Stimulated activated effector memory CD8-positive, alpha-beta T cell treated with anti-CD3 and anti-CD28 coated beads, Interleukin-12 subunit alpha, Interleukin-12 subunit beta, amount 100 ng/mL, for 72 hours (primary cell): ENCODE measurements at regions not wholly inside any gene's neighbourhood (a gene's known extent, or its start where the extent isn't known, plus 50 kb on each side); places are given as distances from the start of the nearest gene placed in this dataset.
"Not testable (repeated sequence)": the region's sequence is repeated elsewhere in the genome, so short reads cannot be mapped to it uniquely, and the experiment has no call there.

ENCODE experiments used
- ATAC-seq: fragments of 150-1000 bp; cut with Tn5 transposase; 2 replicates; pipeline ENCODE4 v1.10.0; 2021
- DNase-seq, 2 donors: peaks; one replicate each; pipeline ENCODE4 v3.0.0; 2021 to 2022; ENCODE audit warnings: low spot score in 2 of 2
- H3K27ac Mint-ChIP-seq: one replicate; pipeline ENCODE4 v1.8.0; 2022; ENCODE audit warnings: mild to moderate bottlenecking, mixed read lengths
- H3K36me3 Mint-ChIP-seq: one replicate; pipeline ENCODE4 v1.8.0; 2022; ENCODE audit warnings: mild to moderate bottlenecking, mixed read lengths
- H3K4me1 Mint-ChIP-seq: one replicate; pipeline ENCODE4 v1.8.0; 2022; ENCODE audit warnings: mixed read lengths
- H3K4me3 Mint-ChIP-seq: one replicate; pipeline ENCODE4 v1.8.0; 2022; ENCODE audit warnings: mild to moderate bottlenecking, mixed read lengths
- H3K9me3 Mint-ChIP-seq: one replicate; pipeline ENCODE4 v1.8.0; 2022; ENCODE audit warnings: mixed read lengths

DNA sequence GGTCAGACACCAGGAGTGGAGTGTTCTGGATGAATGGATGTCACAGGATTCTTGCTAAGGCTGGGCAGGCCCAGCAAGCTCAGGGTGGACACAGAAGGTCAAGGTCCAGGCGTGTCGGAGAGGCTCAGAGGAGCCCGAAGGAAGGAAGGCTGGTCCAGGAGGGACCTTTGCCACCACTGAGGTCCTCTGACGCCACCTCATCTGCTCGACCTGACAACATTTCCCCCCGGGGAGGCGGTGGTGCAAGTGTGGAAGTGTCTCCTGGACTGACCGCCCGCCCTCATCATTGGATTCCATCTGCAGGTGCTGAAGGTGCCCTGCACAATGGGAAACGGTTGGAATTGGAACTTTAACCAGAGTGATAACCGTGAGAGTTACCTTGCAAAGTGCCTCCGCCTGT is 124.6 kb downstream of the RTP5 start:
- no peak for ATAC-seq

DNA sequence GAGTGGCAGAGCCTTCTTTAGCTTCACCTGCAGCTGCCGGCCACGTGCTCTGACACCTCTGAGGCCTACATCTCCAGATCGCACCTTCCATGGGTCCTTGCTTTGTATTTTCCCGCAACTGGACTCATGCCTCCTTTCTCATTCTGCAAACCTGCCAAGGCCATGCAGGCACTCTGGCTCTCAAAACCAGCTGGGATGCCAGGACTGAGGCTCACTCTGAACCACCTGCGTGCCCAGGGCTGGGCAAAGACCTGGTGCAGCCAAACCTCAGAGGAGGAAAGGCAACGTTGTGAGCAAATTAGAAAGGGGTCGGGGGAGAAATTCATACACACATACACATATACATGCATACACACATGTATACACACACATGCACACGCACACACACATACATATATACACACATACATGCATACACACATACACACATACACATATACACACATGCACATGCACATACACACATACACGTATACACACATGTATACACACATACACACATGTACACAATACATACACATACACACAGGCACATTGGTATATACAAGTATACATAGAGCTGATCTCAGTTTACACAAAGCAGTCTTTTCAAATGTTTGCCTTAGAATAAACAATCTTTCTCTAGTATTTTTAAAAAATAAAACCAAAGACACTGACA is 125.2 kb downstream of the RTP5 start:
- ATAC-seq (no peak), DNase-seq (no peak)
- no peaks in the 10 kb centered on the region for H3K4me1 Mint-ChIP-seq
- H3K36me3 Mint-ChIP-seq, result no peaks in the 10 kb centered on the region
- no peaks in the 10 kb centered on the region for H3K9me3 Mint-ChIP-seq
- H3K27ac Mint-ChIP-seq, result no peak overlapping the region
- H3K4me3 Mint-ChIP-seq, result no peak overlapping the region

More for the DNA sequence above, 124.6 kb downstream of the RTP5 start:
- H3K27ac Mint-ChIP-seq, result no peak overlapping the region
- H3K4me1 Mint-ChIP-seq, result no peaks in the 10 kb centered on the region
- DNase-seq, result no peak
- no peaks in the 10 kb centered on the region for H3K9me3 Mint-ChIP-seq
- H3K4me3 Mint-ChIP-seq, result no peak overlapping the region
- H3K36me3 Mint-ChIP-seq, result no peaks in the 10 kb centered on the region

DNA sequence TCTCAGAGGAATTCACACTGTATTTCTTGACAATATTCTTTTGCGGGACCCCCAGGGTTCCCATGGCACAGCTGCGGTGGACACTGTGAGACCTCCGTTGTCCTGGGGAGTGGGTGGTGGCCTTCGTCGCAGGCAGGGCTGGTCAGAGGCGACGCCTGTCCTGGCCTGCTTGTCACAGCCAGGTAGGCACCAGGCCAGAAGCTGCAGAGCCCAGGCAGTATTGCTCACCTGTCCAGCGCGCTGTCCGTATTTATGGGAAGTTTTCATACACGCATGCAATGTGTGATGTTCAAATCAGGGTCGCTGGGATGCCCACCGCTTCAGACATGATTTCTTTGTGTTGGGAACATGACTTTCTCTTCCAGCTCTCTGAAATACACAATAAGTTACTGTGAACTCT is 126.6 kb downstream of the RTP5 start:
- Mint-ChIP-seq H3K9me3 (no peaks in the 10 kb centered on the region), H3K27ac (no peak overlapping the region), H3K36me3 (no peaks in the 10 kb centered on the region), H3K4me1 (no peaks in the 10 kb centered on the region), H3K4me3 (no peak overlapping the region)
- ATAC-seq (no peak), DNase-seq (no peak)

DNA sequence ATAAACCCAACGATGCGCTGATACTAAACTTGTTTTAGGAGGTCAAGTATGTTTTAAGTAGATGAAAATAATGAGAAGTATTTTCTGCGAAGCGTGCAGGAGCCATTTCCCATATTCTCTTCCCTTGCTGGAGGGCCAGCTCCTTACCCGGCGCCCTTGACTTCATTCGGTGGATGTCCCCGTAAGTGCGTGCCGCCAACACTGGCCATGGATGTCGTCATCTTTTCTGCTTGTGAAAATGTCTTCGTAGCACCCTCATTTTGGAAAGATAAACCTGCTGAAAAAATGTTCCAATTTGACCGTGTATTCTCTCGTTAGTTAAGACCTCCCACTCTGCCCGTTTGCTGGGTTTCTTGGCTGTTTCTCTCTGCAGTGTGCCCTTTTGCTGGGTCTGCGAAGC is 127.5 kb downstream of the RTP5 start:
- no peak for DNase-seq
- ATAC-seq, result no peak
- H3K4me3 Mint-ChIP-seq, result no peak overlapping the region
- H3K36me3 Mint-ChIP-seq, result no peaks in the 10 kb centered on the region
- H3K4me1 Mint-ChIP-seq, result no peaks in the 10 kb centered on the region
- H3K27ac Mint-ChIP-seq, result no peak overlapping the region
- H3K9me3 Mint-ChIP-seq, result no peaks in the 10 kb centered on the region

DNA sequence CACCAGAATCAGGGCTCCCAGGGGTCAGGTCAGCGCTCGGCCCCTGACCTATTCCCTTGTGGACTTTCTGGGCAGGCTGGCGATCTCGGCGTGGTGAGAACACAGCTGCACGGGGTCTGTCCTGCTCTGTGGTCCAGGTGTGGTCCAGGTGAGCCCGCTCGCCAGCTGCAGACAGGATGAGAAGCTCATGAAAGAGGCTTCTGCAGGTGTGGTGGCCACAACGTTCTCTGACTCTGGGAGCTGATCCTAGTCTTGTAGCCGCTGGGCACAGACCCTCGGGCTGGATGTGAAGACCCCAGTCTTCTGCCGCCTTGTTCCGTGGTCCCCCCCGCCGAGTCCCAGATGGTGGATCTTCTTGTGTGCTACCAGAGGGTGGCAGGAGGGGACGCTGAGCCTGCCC is 129.7 kb downstream of the RTP5 start:
- Mint-ChIP-seq H3K36me3 (no peaks in the 10 kb centered on the region), H3K9me3 (no peaks in the 10 kb centered on the region), H3K4me3 (no peak overlapping the region), H3K4me1 (peaks cover 6% of the 10 kb centered on the region), H3K27ac (no peak overlapping the region)
- ATAC-seq (no peak), DNase-seq (no peak)

DNA sequence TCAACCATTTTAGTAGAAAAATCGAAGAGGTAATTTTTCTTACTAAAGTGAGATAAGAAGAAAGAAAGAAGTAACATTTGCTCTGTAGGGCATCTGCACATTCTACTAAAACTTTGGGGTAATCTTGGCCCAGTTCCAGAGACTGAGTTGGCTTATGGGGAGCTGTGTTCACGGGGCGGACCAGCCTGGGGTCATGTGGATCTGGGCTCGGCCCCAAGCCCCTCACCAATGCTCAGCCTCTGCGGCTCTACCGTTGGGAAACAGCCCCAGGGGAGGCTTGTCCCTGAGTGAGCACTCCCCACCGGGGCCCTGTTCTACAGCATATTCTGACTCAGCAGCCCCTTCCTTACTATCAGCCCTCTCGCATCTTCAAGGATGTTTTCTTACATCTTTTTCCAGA is 132.3 kb downstream of the RTP5 start:
- Mint-ChIP-seq H3K4me3 (no peak overlapping the region), H3K4me1 (peaks cover 6% of the 10 kb centered on the region)
- no peak for DNase-seq

DNA sequence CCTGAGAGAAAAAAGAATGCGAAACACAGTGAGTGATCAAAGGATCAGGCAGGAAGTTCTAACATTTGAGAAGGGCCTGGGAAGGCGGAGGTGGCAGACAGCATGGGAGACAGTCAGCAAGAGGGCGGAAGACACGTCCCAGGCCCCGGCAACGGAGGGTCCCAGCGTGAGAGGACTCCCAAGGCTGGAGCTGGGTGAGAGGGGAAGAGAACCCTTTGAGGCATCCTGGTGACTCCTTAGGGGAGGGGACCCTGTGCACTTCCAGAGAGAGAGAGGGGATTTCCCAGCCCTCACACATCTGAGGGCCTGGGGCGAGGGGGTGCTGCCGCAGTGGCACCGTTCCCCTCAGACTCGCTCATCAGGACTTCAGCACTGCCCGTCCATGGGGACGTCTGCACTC is 133.4 kb downstream of the RTP5 start:
- no peaks in the 10 kb centered on the region for H3K36me3 Mint-ChIP-seq
- no peak overlapping the region for H3K27ac Mint-ChIP-seq
- ATAC-seq (no peak), DNase-seq (no peak)
- H3K4me3 Mint-ChIP-seq, result no peak overlapping the region
- peaks cover 6% of the 10 kb centered on the region for H3K4me1 Mint-ChIP-seq
- no peaks in the 10 kb centered on the region for H3K9me3 Mint-ChIP-seq

More for the DNA sequence above, 132.3 kb downstream of the RTP5 start:
- ATAC-seq, result no peak
- Mint-ChIP-seq H3K27ac (no peak overlapping the region), H3K9me3 (no peaks in the 10 kb centered on the region), H3K36me3 (no peaks in the 10 kb centered on the region)

DNA sequence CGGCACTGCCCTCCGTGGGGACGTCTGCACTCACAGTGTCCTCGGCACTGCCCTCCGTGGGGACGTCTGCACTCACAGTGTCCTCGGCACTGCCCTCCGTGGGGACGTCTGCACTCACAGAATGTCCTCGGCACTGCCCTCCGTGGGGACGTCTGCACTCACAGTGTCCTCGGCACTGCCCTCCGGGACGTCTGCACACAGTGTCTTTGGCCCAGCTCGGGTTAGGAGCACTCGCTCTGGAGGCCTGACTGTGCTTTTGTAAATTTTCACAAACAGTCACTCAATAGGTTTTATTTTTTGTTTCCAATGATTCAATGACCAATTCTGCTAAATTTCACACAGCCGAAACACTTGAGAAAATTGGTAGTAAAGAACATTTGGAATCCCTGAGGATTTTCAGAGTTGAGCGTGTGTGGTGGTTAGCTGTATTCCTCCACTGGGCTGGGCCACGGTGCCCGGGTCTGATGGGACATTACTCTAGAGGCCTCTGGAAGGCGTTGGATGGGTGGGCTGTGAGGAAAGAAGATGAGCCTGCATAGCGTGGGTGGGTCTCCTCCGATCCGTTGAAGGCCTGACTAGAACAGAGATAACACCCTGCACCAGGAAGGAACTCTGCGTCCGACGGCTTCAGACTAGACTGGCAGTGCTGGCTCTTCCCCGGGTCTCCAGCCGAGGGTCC is 134.8 kb downstream of the RTP5 start:
- H3K36me3 Mint-ChIP-seq, result no peaks in the 10 kb centered on the region
- peaks cover 6% of the 10 kb centered on the region for H3K4me1 Mint-ChIP-seq
- DNase-seq, result no peak
- no peak overlapping the region for H3K27ac Mint-ChIP-seq
- no peak overlapping the region for H3K4me3 Mint-ChIP-seq
- no peaks in the 10 kb centered on the region for H3K9me3 Mint-ChIP-seq
- ATAC-seq, result no peak

DNA sequence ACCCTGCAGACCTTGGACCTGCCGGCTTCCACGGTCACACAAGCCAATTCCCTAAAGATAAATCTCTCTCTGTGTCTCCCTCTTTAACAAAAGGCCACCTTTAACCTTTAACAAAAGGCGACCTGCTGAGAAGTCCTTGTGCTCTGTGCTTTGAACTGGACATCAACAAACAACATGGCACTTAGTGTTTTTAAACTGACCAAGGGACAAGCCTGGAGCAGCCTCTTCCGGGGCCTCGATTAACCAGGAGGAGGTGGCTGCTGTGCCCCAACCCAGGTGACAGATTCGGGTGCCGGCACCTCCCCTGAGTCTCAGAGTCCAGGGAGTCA is 135.3 kb downstream of the RTP5 start:
- Mint-ChIP-seq H3K9me3 (no peaks in the 10 kb centered on the region), H3K4me3 (no peak overlapping the region), H3K27ac (no peak overlapping the region), H3K4me1 (peaks cover 6% of the 10 kb centered on the region), H3K36me3 (no peaks in the 10 kb centered on the region)
- no peak for DNase-seq
- ATAC-seq, result no peak

DNA sequence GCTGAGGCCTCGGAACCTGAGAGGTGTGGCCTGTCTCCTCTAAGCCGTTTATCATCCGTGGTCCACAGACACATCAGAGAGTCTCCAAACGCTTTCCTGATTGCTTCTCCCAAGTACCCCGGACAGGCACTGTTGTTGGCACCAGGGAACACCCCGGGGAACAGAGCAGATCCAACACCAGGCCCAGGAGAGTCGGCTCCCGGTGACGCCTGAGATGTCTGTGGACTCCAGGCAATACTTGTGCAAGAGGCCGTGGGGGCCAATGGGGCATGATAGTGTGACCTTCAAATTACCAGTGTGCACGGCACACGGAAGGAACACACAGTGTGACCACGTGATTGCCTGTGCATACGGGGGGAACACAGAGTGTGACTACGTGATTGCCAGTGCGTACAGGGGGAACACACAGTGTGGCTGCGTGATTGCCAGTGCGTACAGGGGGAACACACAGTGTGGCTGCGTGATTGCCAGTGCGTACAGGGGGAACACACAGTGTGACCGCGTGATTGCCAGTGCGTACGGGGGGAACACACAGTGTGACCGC is 136.6 kb downstream of the RTP5 start:
- Mint-ChIP-seq H3K4me1 (peaks cover 15% of the 10 kb centered on the region), H3K27ac (peak overlapping the region; percentile 43)
- DNase-seq, ATAC-seq, H3K9me3 Mint-ChIP-seq, H3K36me3 Mint-ChIP-seq, H3K4me3 Mint-ChIP-seq: not testable (repeated sequence)

DNA sequence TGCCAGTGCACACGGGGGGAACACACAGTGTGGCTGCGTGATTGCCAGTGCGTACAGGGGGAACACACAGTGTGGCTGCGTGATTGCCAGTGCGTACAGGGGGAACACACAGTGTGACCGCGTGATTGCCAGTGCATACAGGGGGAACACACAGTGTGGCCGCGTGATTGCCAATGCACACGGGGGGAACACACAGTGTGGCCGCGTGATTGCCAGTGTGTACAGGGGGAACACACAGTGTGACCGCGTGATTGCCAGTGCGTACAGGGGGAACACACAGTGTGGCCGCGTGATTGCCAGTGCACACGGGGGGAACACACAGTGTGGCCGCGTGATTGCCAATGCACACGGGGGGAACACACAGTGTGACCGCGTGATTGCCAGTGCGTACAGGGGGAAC is 139.4 kb downstream of the RTP5 start:
- not testable (repeated sequence) for H3K36me3 Mint-ChIP-seq, H3K27ac Mint-ChIP-seq, DNase-seq, H3K9me3 Mint-ChIP-seq, H3K4me3 Mint-ChIP-seq, ATAC-seq
- H3K4me1 Mint-ChIP-seq, result peaks cover 13% of the 10 kb centered on the region

DNA sequence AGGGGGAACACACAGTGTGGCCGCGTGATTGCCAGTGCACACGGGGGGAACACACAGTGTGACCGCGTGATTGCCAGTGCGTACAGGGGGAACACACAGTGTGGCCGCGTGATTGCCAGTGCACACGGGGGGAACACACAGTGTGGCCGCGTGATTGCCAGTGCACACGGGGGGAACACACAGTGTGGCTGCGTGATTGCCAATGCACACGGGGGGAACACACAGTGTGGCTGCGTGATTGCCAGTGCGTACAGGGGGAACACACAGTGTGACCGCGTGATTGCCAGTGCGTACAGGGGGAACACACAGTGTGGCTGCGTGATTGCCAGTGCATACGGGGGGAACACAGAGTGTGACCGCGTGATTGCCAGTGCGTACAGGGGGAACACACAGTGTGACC is 140.3 kb downstream of the RTP5 start:
- ATAC-seq, H3K4me3 Mint-ChIP-seq, H3K9me3 Mint-ChIP-seq, DNase-seq, H3K27ac Mint-ChIP-seq, H3K36me3 Mint-ChIP-seq: not testable (repeated sequence)
- peaks cover 13% of the 10 kb centered on the region for H3K4me1 Mint-ChIP-seq

DNA sequence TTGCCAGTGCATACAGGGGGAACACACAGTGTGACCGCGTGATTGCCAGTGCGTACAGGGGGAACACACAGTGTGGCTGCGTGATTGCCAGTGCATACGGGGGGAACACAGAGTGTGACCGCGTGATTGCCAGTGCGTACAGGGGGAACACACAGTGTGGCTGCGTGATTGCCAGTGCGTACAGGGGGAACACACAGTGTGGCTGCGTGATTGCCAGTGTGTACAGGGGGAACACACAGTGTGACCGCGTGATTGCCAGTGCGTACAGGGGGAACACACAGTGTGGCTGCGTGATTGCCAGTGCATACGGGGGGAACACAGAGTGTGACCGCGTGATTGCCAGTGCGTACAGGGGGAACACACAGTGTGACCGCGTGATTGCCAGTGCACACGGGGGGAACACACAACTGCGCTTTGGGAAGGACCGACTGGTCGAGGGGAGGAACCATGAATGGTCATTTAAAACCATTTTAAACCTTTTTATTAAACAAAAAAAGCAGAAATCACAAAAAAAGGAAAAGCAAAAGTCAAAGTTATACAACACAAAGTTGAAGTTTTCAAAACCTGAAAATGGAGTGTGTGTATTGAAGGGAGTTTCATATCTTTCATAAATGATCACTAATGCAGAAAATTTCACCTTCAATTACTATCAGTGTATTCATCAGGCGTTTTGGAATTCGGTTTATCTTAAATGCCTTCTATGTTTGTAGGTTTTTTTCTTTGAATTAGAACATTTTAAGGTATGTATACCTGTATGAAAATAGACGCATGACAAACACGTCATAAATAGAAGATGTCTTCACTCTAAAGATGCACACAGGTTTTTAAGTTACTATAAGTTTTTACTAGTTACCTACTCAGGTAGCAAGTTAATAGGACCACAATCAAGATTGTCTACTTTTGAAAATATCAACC is 141.0 kb downstream of the RTP5 start:
- H3K4me1 Mint-ChIP-seq, result peaks cover 13% of the 10 kb centered on the region
- not testable (repeated sequence) for H3K9me3 Mint-ChIP-seq, H3K36me3 Mint-ChIP-seq, H3K4me3 Mint-ChIP-seq, DNase-seq, H3K27ac Mint-ChIP-seq
- ATAC-seq, result peak; percentile 20

DNA sequence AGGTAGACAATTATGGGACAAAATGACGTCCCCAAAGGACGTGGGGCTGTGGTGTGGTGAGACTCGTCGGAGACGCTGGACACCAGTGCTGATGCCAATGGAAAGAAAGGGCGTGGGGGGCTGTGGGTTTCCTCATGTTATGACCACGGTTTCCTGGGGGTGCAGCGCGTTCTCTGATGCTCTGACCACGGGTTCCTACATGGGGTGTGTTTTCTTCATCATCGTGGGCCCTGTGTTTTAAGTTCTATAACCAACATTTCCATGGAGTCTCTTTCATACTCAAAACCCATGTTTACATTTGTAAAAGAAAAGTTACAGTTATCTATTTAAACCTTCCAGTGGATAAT is 141.6 kb downstream of the RTP5 start:
- DNase-seq, result peak in 1 of 2 donors; percentile 56
- Mint-ChIP-seq H3K4me1 (peaks cover 13% of the 10 kb centered on the region), H3K9me3 (no peaks in the 10 kb centered on the region), H3K4me3 (no peak overlapping the region), H3K27ac (no peak overlapping the region), H3K36me3 (no peaks in the 10 kb centered on the region)
- peak; percentile 83 for ATAC-seq

DNA sequence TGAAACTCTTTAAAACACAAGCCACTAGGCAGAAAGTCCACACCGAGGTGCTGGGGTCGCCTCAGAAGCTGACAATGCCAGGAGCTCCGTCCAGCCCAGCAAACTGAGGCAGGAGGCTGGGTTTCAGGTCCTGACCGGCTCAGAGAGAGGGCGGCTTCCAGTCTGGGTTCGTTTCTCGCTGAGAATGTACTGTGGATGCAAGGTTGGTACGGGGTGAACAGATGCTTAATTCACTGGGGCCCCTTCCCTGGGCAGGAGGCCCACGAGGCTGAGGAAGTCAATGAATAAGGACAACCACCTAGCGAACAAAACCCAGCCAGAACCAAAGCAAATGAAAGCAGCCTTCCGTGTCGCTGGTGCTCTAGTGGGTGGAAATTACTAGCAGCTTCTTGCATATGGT is 142.0 kb downstream of the RTP5 start:
- peaks cover 13% of the 10 kb centered on the region for H3K4me1 Mint-ChIP-seq
- no peaks in the 10 kb centered on the region for H3K9me3 Mint-ChIP-seq
- DNase-seq (no peak), ATAC-seq (peak; percentile 53)
- H3K4me3 Mint-ChIP-seq, result no peak overlapping the region
- no peaks in the 10 kb centered on the region for H3K36me3 Mint-ChIP-seq
- no peak overlapping the region for H3K27ac Mint-ChIP-seq
